GM18508 (cell line): ENCODE measurements at regions not wholly inside any gene's neighbourhood (a gene's known extent, or its start where the extent isn't known, plus 50 kb on each side); places are given as distances from the start of the nearest gene placed in this dataset.
"Not testable (repeated sequence)": the region's sequence is repeated elsewhere in the genome, so short reads cannot be mapped to it uniquely, and the experiment has no call there.

ENCODE experiments used
- ATAC-seq: cut with Tn5 transposase; IDR thresholded peaks from one replicate; pipeline ENCODE4 v1.9.1; 2021; ENCODE audit warnings: moderate number of reproducible peaks; ENCODE audit not compliant: insufficient read depth, unreplicated experiment

DNA sequence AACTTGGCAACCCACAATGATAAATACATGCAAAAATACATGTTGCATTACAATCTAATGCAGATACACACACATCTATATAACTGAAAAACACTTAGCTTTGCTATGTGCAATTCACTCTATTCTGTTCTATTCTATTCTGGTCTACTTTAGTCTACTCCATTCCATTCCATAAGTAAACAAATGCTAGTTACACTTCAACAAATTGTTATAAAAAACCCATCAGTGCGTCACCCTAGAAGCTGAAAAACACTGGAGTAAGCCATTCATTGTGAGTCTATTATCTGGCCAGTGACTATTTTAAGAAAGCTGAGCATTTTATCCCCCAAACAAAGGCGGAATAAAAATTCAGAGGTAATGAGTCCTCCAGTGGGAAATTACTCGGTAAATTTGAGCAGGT, 315.7 kb upstream of the EPHA7 start:
- no peak for ATAC-seq

DNA sequence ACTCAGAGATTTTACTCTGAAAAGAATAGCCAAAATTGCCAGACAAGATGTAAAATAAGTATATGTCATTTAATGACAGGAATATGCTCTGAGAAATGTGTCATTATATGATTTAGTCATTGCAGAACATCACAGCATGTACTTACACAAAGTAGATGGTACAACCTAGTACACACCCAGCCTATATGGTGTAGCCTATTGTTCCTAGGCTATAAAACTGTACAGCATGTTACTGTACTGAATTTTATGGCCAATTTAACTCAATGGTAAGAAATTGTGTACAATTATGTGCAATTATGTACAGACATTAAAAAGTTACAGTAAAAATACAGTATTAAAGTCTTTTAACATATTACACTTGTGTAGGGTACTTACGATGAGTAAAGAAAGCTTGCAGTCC, 311.9 kb upstream of the EPHA7 start:
- no peak for ATAC-seq

- ATAC-seq: no peak
These were observed 308.8 kb upstream of the EPHA7 start for GRCh38 chr6:93728150-93728549.

DNA sequence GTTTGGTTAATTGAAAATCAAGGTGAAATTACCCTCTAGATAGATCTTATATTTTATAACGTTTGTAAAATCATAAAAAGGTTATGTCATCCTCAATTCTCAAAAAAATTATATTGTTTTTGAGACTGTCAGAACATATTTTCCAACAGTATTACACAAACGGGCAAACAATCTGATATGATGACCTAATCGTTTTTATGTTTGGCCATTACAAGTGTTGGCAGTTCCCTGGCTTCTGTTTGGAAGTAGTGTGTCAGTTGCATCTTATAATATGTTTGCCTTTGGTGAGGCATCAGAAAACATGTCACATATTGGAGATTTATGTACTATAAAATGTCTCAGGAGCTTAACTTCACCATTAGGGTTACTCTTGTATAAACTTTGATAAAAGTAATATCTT, 308.1 kb upstream of the EPHA7 start:
- no peak for ATAC-seq

- ATAC-seq: no peak
These were observed 302.2 kb upstream of the EPHA7 start for GRCh38 chr6:93721386-93722048.

- no peak for ATAC-seq
These were observed 294.6 kb upstream of the EPHA7 start for GRCh38 chr6:93713974-93714373.

GRCh38 chr6:93703431-93703830, 284.1 kb upstream of the EPHA7 start:
- no peak for ATAC-seq

GRCh38 chr6:93701526-93701925, 282.2 kb upstream of the EPHA7 start:
- ATAC-seq: no peak

GRCh38 chr6:93685494-93685893, 266.1 kb upstream of the EPHA7 start:
- ATAC-seq: no peak

GRCh38 chr6:93684339-93684738, 265.0 kb upstream of the EPHA7 start:
- ATAC-seq: no peak

- no peak for ATAC-seq
These were observed 260.5 kb upstream of the EPHA7 start for GRCh38 chr6:93679836-93680235.

DNA sequence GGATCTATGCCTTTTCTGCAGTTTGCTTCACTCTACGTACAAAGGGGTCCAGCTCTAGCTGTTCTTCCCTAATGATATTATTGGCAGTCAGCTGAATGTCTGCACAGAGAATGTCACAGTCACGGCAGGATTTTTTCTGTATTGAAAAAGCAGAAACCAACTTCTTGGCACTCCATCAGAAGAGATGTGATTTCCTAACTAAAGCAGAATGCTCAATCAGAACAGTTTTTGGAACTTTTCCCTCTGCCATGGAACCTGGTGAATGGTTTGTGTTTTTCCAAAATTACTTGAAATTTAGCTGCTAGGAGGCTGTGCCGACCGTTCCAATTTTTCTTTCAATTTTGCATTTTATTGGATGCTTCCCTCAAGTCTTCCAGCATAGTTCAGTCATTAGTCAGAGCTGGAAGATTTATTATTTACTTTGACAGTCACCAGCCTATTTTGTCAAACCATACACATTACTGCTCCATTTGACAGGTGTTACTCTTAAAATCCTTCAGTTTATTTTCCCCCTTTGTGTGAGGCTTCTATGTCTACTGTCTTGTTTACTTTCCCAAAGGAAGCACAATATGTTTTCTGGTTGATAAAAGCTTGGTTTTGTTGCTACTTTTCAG, 259.6 kb upstream of the EPHA7 start:
- no peak for ATAC-seq

DNA sequence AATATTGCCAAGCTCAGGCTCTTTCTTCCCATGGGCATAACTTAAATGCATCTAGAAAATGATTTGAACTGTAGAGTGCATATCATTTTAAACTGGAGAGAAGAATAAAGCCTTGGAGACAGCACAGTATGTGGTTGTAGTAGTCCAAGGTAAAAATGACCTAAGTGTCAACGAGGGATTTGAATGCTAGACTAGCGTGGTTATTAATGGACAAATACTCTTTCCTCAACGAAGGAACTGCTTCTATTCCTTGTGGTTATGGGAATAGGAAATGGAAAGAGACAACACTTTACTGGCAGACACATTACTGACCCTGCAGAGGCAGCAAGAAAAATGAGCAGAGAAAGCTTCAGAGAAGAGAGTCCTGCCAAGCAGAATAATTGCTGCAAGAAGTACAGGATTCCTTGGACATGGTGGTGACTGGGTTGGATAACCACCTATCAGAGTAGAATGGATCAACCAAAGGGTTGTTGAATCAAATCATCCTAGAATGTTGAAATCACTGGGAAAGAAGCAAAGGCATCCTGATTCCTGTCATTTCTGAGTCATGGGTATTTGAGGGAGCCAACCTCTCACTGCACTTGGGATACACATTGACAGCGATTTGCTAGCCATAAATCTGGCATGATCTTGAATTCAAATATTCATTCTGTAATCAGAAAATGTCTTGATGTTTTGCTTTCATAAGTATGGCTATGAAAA, 258.1 kb upstream of the EPHA7 start:
- ATAC-seq: no peak

GRCh38 chr6:93676581-93676980, 257.2 kb upstream of the EPHA7 start:
- ATAC-seq: no peak

- ATAC-seq: no peak
These were observed 256.6 kb upstream of the EPHA7 start for GRCh38 chr6:93675856-93676417.

DNA sequence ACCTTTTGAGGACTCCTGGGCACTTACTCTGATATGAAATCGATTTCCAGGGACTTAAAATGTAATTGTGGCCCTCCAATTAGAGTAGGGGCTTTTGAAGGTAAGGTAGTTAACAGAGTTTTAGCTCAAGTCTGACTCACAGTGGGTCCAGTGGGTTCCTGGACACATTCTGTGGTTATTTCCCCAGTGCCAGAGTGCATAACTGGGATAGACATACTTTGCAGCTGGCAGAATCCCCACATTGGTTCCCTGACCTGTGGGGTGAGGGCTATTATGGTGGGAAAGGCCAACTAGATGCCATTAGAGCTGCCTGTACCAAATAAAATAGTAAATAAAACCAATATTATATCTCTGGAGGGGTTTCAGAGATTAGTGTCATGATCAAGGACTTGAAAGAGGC, 243.8 kb upstream of the EPHA7 start:
- ATAC-seq: no peak

GRCh38 chr6:93654548-93654947, 235.2 kb upstream of the EPHA7 start:
- no peak for ATAC-seq

GRCh38 chr6:93644611-93645010, 225.3 kb upstream of the EPHA7 start:
- no peak for ATAC-seq

DNA sequence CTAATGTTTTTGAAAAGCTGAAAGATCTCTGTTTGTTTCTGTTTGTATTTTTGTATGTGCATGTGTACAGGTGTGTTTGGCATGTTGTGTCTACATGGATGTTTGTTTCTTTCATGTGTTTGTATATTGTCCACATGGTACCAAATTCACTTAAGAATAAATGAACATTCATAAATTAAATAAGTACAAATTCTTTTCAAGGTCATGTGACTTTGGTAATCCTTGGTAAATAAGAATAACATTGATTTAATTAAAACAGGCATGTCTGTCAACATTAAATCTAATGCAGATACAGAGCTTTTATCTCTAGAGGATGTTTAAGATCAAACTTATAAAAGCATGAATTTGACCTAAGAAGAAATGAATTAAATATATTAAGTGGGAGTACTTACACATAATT, 219.8 kb upstream of the EPHA7 start:
- ATAC-seq: no peak

- not testable (repeated sequence) for ATAC-seq
These were observed 217.8 kb upstream of the EPHA7 start for GRCh38 chr6:93636987-93637664.

DNA sequence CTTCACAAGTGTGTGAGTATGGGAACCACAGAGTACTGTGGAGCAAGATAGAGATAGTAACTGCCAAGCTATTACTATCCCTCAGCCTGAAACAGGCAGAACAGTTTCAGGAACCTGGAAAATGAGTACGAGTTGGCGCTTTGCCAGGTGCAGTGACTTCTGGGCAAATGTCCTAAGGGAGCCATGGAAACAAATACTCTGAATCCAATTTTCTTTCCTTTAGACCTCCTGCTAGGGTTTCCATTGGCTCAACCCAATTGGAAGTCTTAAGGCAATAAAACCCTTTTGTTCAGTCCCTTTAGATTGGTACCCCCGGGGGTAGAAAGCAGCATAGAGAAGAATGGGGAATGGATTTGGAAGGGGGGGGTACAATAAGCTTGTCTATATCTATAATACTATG, 205.0 kb upstream of the EPHA7 start:
- ATAC-seq: no peak
